K562 (cell line): ENCODE measurements at regions not wholly inside any gene's neighbourhood (a gene's known extent, or its start where the extent isn't known, plus 50 kb on each side); places are given as distances from the start of the nearest gene placed in this dataset.

Experiments used
- ATAC-seq: fragments of 200-7000 bp; cut with Tn5 transposase; 3 replicates; pipeline ENCODE4 v1.9.1; 2020; ENCODE audit warnings: moderate library complexity
- BruUV-seq: library from RNA; stranded (reverse); fragments of 400-500 nt; replicated peaks from 2 replicates; lab custom pipeline; 2021; lab: Mats Ljungman, UMichigan
- CTCF ChIA-PET: fragments of 300-600 bp; formaldehyde crosslinking; extraction: SDS; loops from one replicate; lab custom pipeline; 2021; ENCODE audit warnings: low intra/inter-chr PET ratio; lab: Yijun Ruan, JAX
- POLR2A ChIA-PET: fragments of 300-600, 350-650 bp; sonication (Branson Sonifier 250); formaldehyde crosslinking; extraction: SDS; loops from one replicate; lab custom pipeline; 2021; ENCODE audit warnings: antibody characterized with exemption, inconsistent platforms; lab: Yijun Ruan, JAX
- DNase-seq, 4 experiments: peaks; one replicate each; pipeline versions ENCODE4 v3.0.0 to v3.0.0-alpha.2; 2011 to 2018; ENCODE audit warnings: low spot score in 3 of 4, mixed read lengths in 3 of 4; ENCODE audit errors: extremely low read depth in 1 of 4
- FAIRE-seq: peaks from 2 replicates; lab custom pipeline; 2011; peaks lifted over from hg19 to GRCh38; lab: Jason Lieb, UNC
- H2AFZ ChIP-seq: 2 replicates; pipeline ENCODE4 v1.6.0; 2011; ENCODE audit warnings: low read depth, low read length, control low read depth, inconsistent platforms
- H3K27ac ChIP-seq: fragments of 200-600 bp; 3 replicates; pipeline ENCODE4 v1.8.0; 2011; ENCODE audit warnings: low read depth, mild to moderate bottlenecking, control low read depth, inconsistent platforms, low read length, moderate library complexity, mixed read lengths; ENCODE audit errors: extremely low read depth
- H3K27me3 ChIP-seq, 2 experiments: fragments of 300-600 bp in 1 of 2; 2 replicates in 1 of 2; 3 replicates in 1 of 2; pipeline versions ENCODE4 v1.6.0 to v1.8.0; 2011; ENCODE audit warnings: inconsistent platforms in 2 of 2, low read length in 2 of 2, mild to moderate bottlenecking in 1 of 2, mixed read lengths in 1 of 2, moderate library complexity in 1 of 2; ENCODE audit not compliant: control insufficient read depth in 2 of 2, insufficient read depth in 2 of 2
- H3K36me3 ChIP-seq: fragments of 300-600 bp; 3 replicates; pipeline ENCODE4 v1.8.0; 2011; ENCODE audit warnings: mild to moderate bottlenecking, low read length, inconsistent platforms; ENCODE audit not compliant: control insufficient read depth, insufficient read depth
- H3K4me1 ChIP-seq, 2 experiments: fragments of 200-600 bp in 1 of 2; replicated peaks in 1 of 2; 2 replicates in 1 of 2; 3 replicates in 1 of 2; pipeline versions ENCODE4 v1.5.1 to v1.8.0; 2011; ENCODE audit warnings: inconsistent platforms in 2 of 2, low read length in 2 of 2, mild to moderate bottlenecking in 1 of 2, mixed read lengths in 1 of 2, moderate library complexity in 1 of 2; ENCODE audit not compliant: control insufficient read depth in 2 of 2, insufficient read depth in 2 of 2
- H3K4me2 ChIP-seq: 2 replicates; pipeline ENCODE4 v1.6.1; 2011; ENCODE audit warnings: low read length, control low read depth, inconsistent platforms, mixed read lengths; ENCODE audit not compliant: insufficient read depth
- H3K4me3 ChIP-seq: fragments of 200-600 bp; sonication (generic), shearing (Covaris generic); 2 replicates; pipeline ENCODE4 v1.5.1; 2016; ENCODE audit warnings: control low read depth, inconsistent platforms
- H3K79me2 ChIP-seq: fragments of 200-600 bp; 3 replicates; pipeline ENCODE4 v1.8.0; 2011; ENCODE audit warnings: low read length, inconsistent platforms; ENCODE audit not compliant: control insufficient read depth, insufficient read depth
- H3K9ac ChIP-seq, 2 experiments: 2 replicates each; pipeline versions ENCODE4 v1.6.0 to v1.6.1; 2011; ENCODE audit warnings: low read depth in 2 of 2, low read length in 2 of 2, control low read depth in 1 of 2, inconsistent platforms in 1 of 2, mild to moderate bottlenecking in 1 of 2, mixed read lengths in 1 of 2; ENCODE audit not compliant: insufficient read depth in 1 of 2
- H3K9me1 ChIP-seq: one replicate; pipeline ENCODE4 v1.6.0; 2011; ENCODE audit warnings: inconsistent platforms, mild to moderate bottlenecking, low read length, moderate library complexity; ENCODE audit not compliant: control insufficient read depth, insufficient read depth
- H3K9me3 ChIP-seq: replicated peaks from 2 replicates; pipeline ENCODE4 v1.5.1; 2011; ENCODE audit warnings: low read depth, low read length, inconsistent platforms; ENCODE audit not compliant: control insufficient read depth, insufficient read depth
- H4K20me1 ChIP-seq: replicated peaks from 2 replicates; pipeline ENCODE4 v1.6.1; 2011; ENCODE audit warnings: low read length, inconsistent platforms, mixed read lengths; ENCODE audit not compliant: control insufficient read depth, insufficient read depth
- ATF1 ChIP-seq, 2 experiments: fragments of 450-650 bp in 1 of 2; IDR thresholded peaks; 2 replicates each; pipeline ENCODE4 v1.6.1; 2016; ENCODE audit warnings: missing compliant biosample characterization in 1 of 2, missing genetic modification characterization in 1 of 2
- ATF3 ChIP-seq, 2 experiments: fragments of 450-650 bp in 1 of 2; sonication (generic) in 1 of 2; formaldehyde crosslinking in 1 of 2; IDR thresholded peaks in 1 of 2; conservative IDR thresholded peaks in 1 of 2; 2 replicates each; pipeline versions ENCODE4 v1.6.1 to v1.8.1; 2016 to 2023; ENCODE audit warnings: mild to moderate bottlenecking in 2 of 2, moderate library complexity in 2 of 2, inconsistent platforms in 1 of 2, missing genetic modification reagents in 1 of 2
- CHD2 ChIP-seq: IDR thresholded peaks from 2 replicates; pipeline ENCODE4 v1.6.1; 2011; ENCODE audit warnings: low read depth, low read length
- DDX20 ChIP-seq: fragments of 450-650 bp; IDR thresholded peaks from 2 replicates; pipeline ENCODE4 v1.6.1; 2016; ENCODE audit warnings: missing genetic modification characterization, low read depth, mild to moderate bottlenecking, missing compliant biosample characterization, moderate library complexity
- ELK3 ChIP-seq: fragments of 450-650 bp; formaldehyde crosslinking; IDR thresholded peaks from 2 replicates; pipeline ENCODE4 v1.4.0; 2020; ENCODE audit warnings: mild to moderate bottlenecking
- FOXA1 ChIP-seq: fragments of 450-650 bp; IDR thresholded peaks from 2 replicates; pipeline ENCODE4 v1.6.1; 2016; ENCODE audit warnings: mild to moderate bottlenecking, borderline replicate concordance
- HIVEP1 ChIP-seq: fragments of 250-450 bp; sonication (Bioruptor Pico); IDR thresholded peaks from 2 replicates; pipeline ENCODE4 v1.4.0; 2020; ENCODE audit warnings: mild to moderate bottlenecking
- HNRNPUL1 ChIP-seq: fragments of 200-400 bp; formaldehyde crosslinking; IDR thresholded peaks from 2 replicates; pipeline ENCODE4 v1.6.1; 2017; ENCODE audit warnings: low read length
- PPARD ChIP-seq: fragments of 250-450 bp; sonication (Bioruptor Pico); IDR thresholded peaks from 2 replicates; pipeline ENCODE4 v1.8.0; 2022; ENCODE audit warnings: inconsistent platforms, mild to moderate bottlenecking, moderate library complexity
- SAFB2 ChIP-seq: fragments of 200-400 bp; formaldehyde crosslinking; IDR thresholded peaks from 2 replicates; pipeline ENCODE4 v1.6.1; 2018; ENCODE audit warnings: borderline replicate concordance, low read length, low read depth, moderate library complexity; ENCODE audit not compliant: severe bottlenecking
- TAF15 ChIP-seq: fragments of 200-400 bp; formaldehyde crosslinking; IDR thresholded peaks from 2 replicates; pipeline ENCODE4 v1.6.1; 2017; ENCODE audit warnings: mild to moderate bottlenecking, low read depth, low read length, moderate library complexity
- TRIM24 ChIP-seq, 2 experiments: fragments of 450-650 bp; IDR thresholded peaks; 2 replicates each; pipeline ENCODE4 v1.6.1; 2016
- ZNF561 ChIP-seq: fragments of 450-650 bp; formaldehyde crosslinking; conservative IDR thresholded peaks from 2 replicates; pipeline ENCODE4 v1.4.0; 2020; ENCODE audit warnings: mild to moderate bottlenecking, moderate library complexity
- WGBS: fragments of 100-300 bp; shearing (Covaris generic); methylation state at CpG from one replicate; pipeline ENCODE4 v1.1.6; 2016; ENCODE audit warnings: low coverage, mixed read lengths; ENCODE audit not compliant: insufficient coverage; ENCODE audit errors: missing lambda C conversion rate; 5-methylcytosine and 5-hydroxymethylcytosine counted together
- in situ Hi-C: fragments of 300-500 bp; cut with MboI; formaldehyde crosslinking; loops from 4 replicates; pipeline ENCODE4 v1.15.0; 2018; ENCODE audit warnings: inconsistent platforms, mixed read lengths
- intact Hi-C: fragments of 100-400 bp; cut with micrococcal nuclease; formaldehyde crosslinking; loops from 2 replicates; pipeline ENCODE4 v1.14.2; 2022

GRCh38 chr10:43978936-43979335, 330.3 kb upstream of the ZNF32 start:
- no peak overlapping the region for H3K9ac ChIP-seq
- ATAC-seq (no peak), FAIRE-seq (no peak), DNase-seq (no peak)
- no peak overlapping the region for H3K4me2 ChIP-seq
- ChIA-PET CTCF (no interaction called here), POLR2A (interaction anchor here (0.9 kb wide), 1 partner anchor 10 kb away, joined by 4 read pairs; no protein-coding TSS in a partner anchor)
- H3K9me3 ChIP-seq = no peaks in the 10 kb centered on the region
- no peak overlapping the region for H3K27ac ChIP-seq
- 11% methylated on average over 9 of the region's 9 CpGs for WGBS
- in situ Hi-C loops (no loop called here), intact Hi-C loops (no loop called here)
- H3K27me3 ChIP-seq = peaks cover 0 to 5% of the 10 kb centered on the region in 2 experiments; a peak in 1 of 5 replicates
- H3K79me2 ChIP-seq = no peaks in the 10 kb centered on the region
- no peaks in the 10 kb centered on the region for H3K36me3 ChIP-seq
- H3K4me1 ChIP-seq = peaks cover 7 to 16% of the 10 kb centered on the region in 2 experiments; a peak in 4 of 5 replicates
- no peak overlapping the region for H2AFZ ChIP-seq
- TF ChIP-seq SAFB2 (no peak), HNRNPUL1 (no peak), HIVEP1 (no peak), ATF3 (IDR thresholded peaks at IDR 0.05) (no peak), ATF3 (CRISPR knock-in tag; conservative IDR thresholded peaks at IDR 0.05) (no peak), ATF1 (CRISPR knock-in tag; IDR thresholded peaks at IDR 0.05) (no peak), ATF1 (tag; IDR thresholded peaks at IDR 0.05) (no peak), ZNF561 (CRISPR knock-in tag) (no peak), TRIM24 (IDR thresholded peaks at IDR 0.05) (no peak), ELK3 (no peak), FOXA1 (no peak), PPARD (no peak), DDX20 (no peak), TAF15 (no peak), CHD2 (no peak)
- no TSS peak for BruUV-seq
- H3K4me3 ChIP-seq = no peak overlapping the region
- no peaks in the 10 kb centered on the region for H3K9me1 ChIP-seq
- no peaks in the 10 kb centered on the region for H4K20me1 ChIP-seq
